ENCODE measurements at regions not wholly inside any gene's neighbourhood (a gene's known extent, or its start where the extent isn't known, plus 50 kb on each side); places are given as distances from the start of the nearest gene placed in this dataset.

DNA sequence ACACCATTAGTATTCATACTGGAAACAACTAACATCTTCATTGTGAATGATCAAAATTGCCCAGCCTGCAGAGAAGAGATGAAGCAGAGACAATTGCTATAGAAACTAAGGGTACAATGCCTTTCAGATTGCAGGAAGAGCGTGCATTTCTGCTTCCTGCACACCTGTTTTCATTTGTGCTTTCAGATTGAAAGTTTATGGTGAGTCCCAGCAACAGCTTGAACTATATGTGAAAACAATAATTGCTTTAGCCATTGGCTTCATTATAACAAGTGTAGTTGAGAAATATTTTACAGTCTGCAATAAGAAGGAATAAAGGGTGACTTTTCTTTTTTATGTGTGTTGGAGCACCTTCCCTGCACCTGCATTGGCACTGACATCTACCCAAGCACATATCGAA, 136.3 kb downstream of the CD8B2 start:
- H3K4me3 ChIP-seq (ENCODE audit: low read depth, low read length): no peak overlapping the region
- TF ChIP-seq, protein P1, sequence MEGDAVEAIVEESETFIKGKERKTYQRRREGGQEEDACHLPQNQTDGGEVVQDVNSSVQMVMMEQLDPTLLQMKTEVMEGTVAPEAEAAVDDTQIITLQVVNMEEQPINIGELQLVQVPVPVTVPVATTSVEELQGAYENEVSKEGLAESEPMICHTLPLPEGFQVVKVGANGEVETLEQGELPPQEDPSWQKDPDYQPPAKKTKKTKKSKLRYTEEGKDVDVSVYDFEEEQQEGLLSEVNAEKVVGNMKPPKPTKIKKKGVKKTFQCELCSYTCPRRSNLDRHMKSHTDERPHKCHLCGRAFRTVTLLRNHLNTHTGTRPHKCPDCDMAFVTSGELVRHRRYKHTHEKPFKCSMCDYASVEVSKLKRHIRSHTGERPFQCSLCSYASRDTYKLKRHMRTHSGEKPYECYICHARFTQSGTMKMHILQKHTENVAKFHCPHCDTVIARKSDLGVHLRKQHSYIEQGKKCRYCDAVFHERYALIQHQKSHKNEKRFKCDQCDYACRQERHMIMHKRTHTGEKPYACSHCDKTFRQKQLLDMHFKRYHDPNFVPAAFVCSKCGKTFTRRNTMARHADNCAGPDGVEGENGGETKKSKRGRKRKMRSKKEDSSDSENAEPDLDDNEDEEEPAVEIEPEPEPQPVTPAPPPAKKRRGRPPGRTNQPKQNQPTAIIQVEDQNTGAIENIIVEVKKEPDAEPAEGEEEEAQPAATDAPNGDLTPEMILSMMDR (IDR thresholded peaks at IDR 0.05; ENCODE audit: insufficient read depth, low read length, missing control alignments): no peak
- ChIA-PET CTCF (no interaction called here), POLR2A (no interaction called here)
- DNase-seq (ENCODE audit: low read depth, low spot score): no peak

DNA sequence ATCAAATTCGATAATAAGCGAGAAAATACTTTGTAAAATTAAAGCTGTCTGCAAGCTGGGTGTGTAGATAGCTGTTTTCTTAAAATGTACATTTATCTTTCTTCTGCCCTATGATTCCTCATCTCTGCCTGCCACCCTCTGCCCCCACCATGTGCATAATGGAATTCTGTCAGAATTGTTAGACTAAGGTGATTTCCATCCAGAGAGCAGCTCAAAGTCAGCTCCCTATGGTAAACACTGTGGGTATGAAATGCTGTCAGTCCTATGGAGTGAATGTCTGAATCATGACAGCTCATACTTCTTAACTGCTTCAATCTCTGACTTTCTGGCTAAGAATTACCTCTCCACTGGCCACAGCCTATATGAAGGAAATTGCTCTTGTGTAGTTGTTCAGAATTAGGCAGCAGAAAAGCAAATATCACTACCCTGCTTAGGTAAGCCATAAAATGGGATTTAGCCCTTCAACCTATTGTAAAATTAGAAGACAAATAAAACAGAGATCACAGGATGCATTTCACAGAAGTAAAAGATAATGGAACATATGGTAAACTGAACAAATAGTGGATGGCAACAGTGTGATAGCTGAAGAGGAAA, 137.7 kb downstream of the CD8B2 start:
- no peak overlapping the region for H3K4me3 ChIP-seq (ENCODE audit: low read depth, low read length)
- ChIA-PET CTCF (no interaction called here), POLR2A (no interaction called here)
- TF ChIP-seq, protein P1 (IDR thresholded peaks at IDR 0.05; ENCODE audit: insufficient read depth, low read length, missing control alignments): no peak
- no peak for DNase-seq (ENCODE audit: low read depth, low spot score)

DNA sequence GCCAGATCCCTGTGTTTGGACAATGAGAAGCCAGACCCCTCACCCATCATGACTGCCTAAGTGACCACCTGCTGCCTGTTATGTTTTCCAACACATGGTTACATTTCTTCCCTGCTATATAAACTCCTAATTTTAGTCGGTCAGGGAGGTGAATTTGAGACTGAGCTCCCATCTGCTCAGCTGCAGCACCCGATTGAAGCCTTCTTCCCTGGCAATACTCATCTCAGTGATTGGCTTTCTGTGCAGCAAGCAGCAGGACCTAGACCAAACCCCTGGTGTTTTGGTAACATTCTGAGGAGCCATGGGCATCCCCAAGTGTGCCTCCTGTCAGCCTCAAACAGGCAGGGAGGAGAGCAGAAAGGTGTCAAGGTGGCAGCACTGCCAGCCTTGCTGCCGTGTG, 141.2 kb downstream of the CD8B2 start:
- ChIA-PET CTCF (no interaction called here), POLR2A (no interaction called here)
- TF ChIP-seq, protein P1 (IDR thresholded peaks at IDR 0.05; ENCODE audit: insufficient read depth, low read length, missing control alignments): no peak
- DNase-seq (ENCODE audit: low read depth, low spot score): no peak
- no peak overlapping the region for H3K4me3 ChIP-seq (ENCODE audit: low read depth, low read length)

DNA sequence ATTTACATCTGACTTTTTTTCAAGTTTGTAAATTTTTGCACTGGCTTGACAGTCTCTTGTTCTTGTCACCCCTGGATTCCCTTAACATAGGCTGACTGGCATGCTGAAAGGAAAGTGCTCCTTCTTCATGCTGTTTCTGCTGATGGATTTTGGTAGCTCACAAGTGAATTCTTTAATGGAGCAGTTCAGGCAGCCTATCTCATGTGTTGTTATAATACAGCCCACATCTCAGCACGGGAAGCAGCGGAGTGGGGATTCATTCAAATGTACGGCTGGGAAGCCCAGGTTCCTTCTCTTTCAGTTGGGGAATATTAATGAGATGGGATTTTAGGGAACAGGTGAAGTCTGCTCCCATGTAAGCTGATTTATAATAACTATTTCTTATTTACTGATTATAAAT, 142.8 kb downstream of the CD8B2 start:
- TF ChIP-seq, protein P1 (IDR thresholded peaks at IDR 0.05; ENCODE audit: insufficient read depth, low read length, missing control alignments): no peak
- CTCF ChIA-PET: no interaction called here
- no peak overlapping the region for H3K4me3 ChIP-seq (ENCODE audit: low read depth, low read length)
- no peak for DNase-seq (ENCODE audit: low read depth, low spot score)
- POLR2A ChIA-PET: no interaction called here

DNA sequence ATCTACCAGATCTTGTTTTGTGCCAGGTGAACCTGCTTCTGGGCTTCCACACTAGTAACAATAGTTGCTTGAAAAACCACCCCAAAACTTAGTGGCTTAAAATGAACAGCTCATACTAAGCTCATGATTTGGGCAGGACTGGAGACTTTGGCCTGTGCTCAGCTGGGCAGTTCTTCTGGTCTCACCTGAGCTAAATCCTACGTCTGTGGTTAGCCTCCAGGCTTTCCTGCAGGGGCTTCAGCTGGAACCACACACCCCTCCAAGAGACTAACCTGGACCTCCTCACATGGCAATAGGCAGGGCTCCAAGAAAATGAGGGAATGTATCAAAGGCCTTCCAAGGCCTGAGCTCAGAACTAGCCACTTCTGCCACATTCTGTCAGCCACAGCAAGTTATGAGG, 144.1 kb downstream of the CD8B2 start:
- no peak for DNase-seq (ENCODE audit: low read depth, low spot score)
- TF ChIP-seq, protein P1 (IDR thresholded peaks at IDR 0.05; ENCODE audit: insufficient read depth, low read length, missing control alignments): no peak
- H3K4me3 ChIP-seq (ENCODE audit: low read depth, low read length): no peak overlapping the region
- POLR2A ChIA-PET: no interaction called here
- CTCF ChIA-PET: no interaction called here

DNA sequence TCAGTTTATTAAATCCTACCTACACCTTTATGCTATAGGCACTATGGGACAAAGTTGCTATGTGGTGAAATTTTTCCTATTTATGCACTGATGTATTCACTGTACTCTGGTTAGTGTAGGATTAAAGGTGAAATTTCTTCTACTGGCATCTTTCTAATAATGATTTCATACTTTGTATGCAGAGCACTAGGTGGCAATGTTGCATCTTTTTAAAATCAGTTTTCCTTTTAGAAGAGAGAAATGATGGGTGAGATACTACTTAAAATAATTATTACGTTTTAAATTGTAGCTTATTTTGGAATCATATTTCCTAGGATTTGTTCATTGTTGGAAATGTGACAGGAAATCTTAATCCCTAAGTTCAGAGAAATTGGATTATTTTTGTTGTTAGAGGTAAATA, 150.9 kb downstream of the CD8B2 start:
- CTCF ChIA-PET: interaction anchor here (0.6 to 1.7 kb wide), 9 partner anchors 9 to 1556 kb away, joined by 3 to 6 read pairs (median 4); no protein-coding TSS in a partner anchor

More for the DNA sequence above, 150.9 kb downstream of the CD8B2 start:
- POLR2A ChIA-PET: no interaction called here
- H3K4me3 ChIP-seq (ENCODE audit: low read depth, low read length): no peak overlapping the region
- TF ChIP-seq, protein P1 (IDR thresholded peaks at IDR 0.05; ENCODE audit: insufficient read depth, low read length, missing control alignments): no peak
- no peak for DNase-seq (ENCODE audit: low read depth, low spot score)
